ENCODE measurements at regions not wholly inside any gene's neighbourhood (a gene's known extent, or its start where the extent isn't known, plus 50 kb on each side); places are given as distances from the start of the nearest gene placed in this dataset.
"Not testable (repeated sequence)": the region's sequence is repeated elsewhere in the genome, so short reads cannot be mapped to it uniquely, and the experiment has no call there.

GRCh38 chr2:34652636-34653035 is 1053.5 kb upstream of the FAM98A start:
- DNase-seq, result no peak

GRCh38 chr2:34646901-34647300 is 1047.8 kb upstream of the FAM98A start:
- no peak for DNase-seq

- no peak for DNase-seq
Measured at GRCh38 chr2:34632327-34632726, 1033.2 kb upstream of the FAM98A start.

GRCh38 chr2:34627003-34627402 is 1027.9 kb upstream of the FAM98A start:
- DNase-seq, result no peak

GRCh38 chr2:34604164-34604563 is 1005.1 kb upstream of the FAM98A start:
- DNase-seq, result no peak

- DNase-seq, result no peak
Measured at GRCh38 chr2:34602262-34602661, 1003.2 kb upstream of the FAM98A start.

GRCh38 chr2:34601561-34601960 is 1002.5 kb upstream of the FAM98A start:
- DNase-seq, result no peak

- no peak for DNase-seq
Measured at GRCh38 chr2:34578641-34579040, 979.5 kb upstream of the FAM98A start.

GRCh38 chr2:34570266-34570872 is 971.3 kb upstream of the FAM98A start:
- DNase-seq, result no peak

GRCh38 chr2:34567128-34567527 is 968.0 kb upstream of the FAM98A start:
- DNase-seq, result no peak

- no peak for DNase-seq
Measured at GRCh38 chr2:34552337-34552736, 953.2 kb upstream of the FAM98A start.

GRCh38 chr2:34549710-34550345 is 950.7 kb upstream of the FAM98A start:
- DNase-seq, result no peak

- DNase-seq, result no peak
Measured at GRCh38 chr2:34547900-34548299, 948.8 kb upstream of the FAM98A start.

GRCh38 chr2:34547340-34547739 is 948.2 kb upstream of the FAM98A start:
- no peak for DNase-seq

GRCh38 chr2:34545486-34546136 is 946.5 kb upstream of the FAM98A start:
- DNase-seq, result no peak

- no peak for DNase-seq
Measured at GRCh38 chr2:34534761-34535160, 935.7 kb upstream of the FAM98A start.

- DNase-seq, result no peak
Measured at GRCh38 chr2:34534341-34534740, 935.2 kb upstream of the FAM98A start.

GRCh38 chr2:34533585-34534183 is 934.6 kb upstream of the FAM98A start:
- no peak for DNase-seq

GRCh38 chr2:34529965-34530364 is 930.9 kb upstream of the FAM98A start:
- no peak for DNase-seq

- DNase-seq, result no peak
Measured at GRCh38 chr2:34523958-34524514, 924.9 kb upstream of the FAM98A start.

- no peak for DNase-seq
Measured at GRCh38 chr2:34519659-34520058, 920.6 kb upstream of the FAM98A start.

GRCh38 chr2:34498561-34498960 is 899.5 kb upstream of the FAM98A start:
- no peak for DNase-seq

- not testable (repeated sequence) for DNase-seq
Measured at GRCh38 chr2:34494192-34494591, 895.1 kb upstream of the FAM98A start.

Measured in NCI-H1092 treated with DMSO at 0.1 percent for 48 hours (cell line).